Lower lobe of right lung (tissue), 2 donors: ENCODE measurements at regions not wholly inside any gene's neighbourhood (a gene's known extent, or its start where the extent isn't known, plus 50 kb on each side); places are given as distances from the start of the nearest gene placed in this dataset.

ENCODE experiments used
- ATAC-seq, 2 donors: fragments of 200-7000 bp; cut with Tn5 transposase; one replicate each; pipeline ENCODE4 v1.9.1; 2020 to 2022; ENCODE audit warnings: mild to moderate bottlenecking in 2 of 2, moderate library complexity in 2 of 2
- DNase-seq: peaks from one replicate; pipeline ENCODE4 v3.0.0-alpha.2; 2020
- H3K27ac ChIP-seq: fragments of 200-600 bp; one replicate; pipeline ENCODE4 v1.8.0; 2022
- H3K27me3 ChIP-seq: fragments of 200-600 bp; one replicate; pipeline ENCODE4 v1.8.0; 2022; ENCODE audit warnings: low read depth
- H3K36me3 ChIP-seq: fragments of 200-600 bp; one replicate; pipeline ENCODE4 v1.8.0; 2022; ENCODE audit warnings: mild to moderate bottlenecking
- H3K4me1 ChIP-seq: fragments of 200-600 bp; one replicate; pipeline ENCODE4 v1.8.0; 2022
- H3K4me3 ChIP-seq: fragments of 200-600 bp; one replicate; pipeline ENCODE4 v1.8.0; 2022; ENCODE audit warnings: mild to moderate bottlenecking
- H3K9me3 ChIP-seq: fragments of 200-600 bp; one replicate; pipeline ENCODE4 v1.8.0; 2022
- intact Hi-C: fragments of 100-400 bp; cut with DNase I; formaldehyde crosslinking; loops from one replicate; pipeline ENCODE4 v1.11.0; 2022
- TF ChIP-seq, protein P1 (sequence below): fragments of 200-600 bp; IDR thresholded peaks from one replicate; pipeline ENCODE4 v1.8.0; 2022; ENCODE audit warnings: antibody characterized with exemption, mild to moderate bottlenecking
- donor health status: DM: no; HTN: yes; CAD: no; lungs with severe emphysema.

- Histone ChIP-seq H3K4me1 (no peaks in the 10 kb centered on the region), H3K27me3 (no peaks in the 10 kb centered on the region), H3K36me3 (no peaks in the 10 kb centered on the region), H3K27ac (no peak overlapping the region), H3K9me3 (no peaks in the 10 kb centered on the region), H3K4me3 (no peak overlapping the region)
- DNase-seq: no peak
- intact Hi-C loops: no loop called here
- TF ChIP-seq, protein P1, sequence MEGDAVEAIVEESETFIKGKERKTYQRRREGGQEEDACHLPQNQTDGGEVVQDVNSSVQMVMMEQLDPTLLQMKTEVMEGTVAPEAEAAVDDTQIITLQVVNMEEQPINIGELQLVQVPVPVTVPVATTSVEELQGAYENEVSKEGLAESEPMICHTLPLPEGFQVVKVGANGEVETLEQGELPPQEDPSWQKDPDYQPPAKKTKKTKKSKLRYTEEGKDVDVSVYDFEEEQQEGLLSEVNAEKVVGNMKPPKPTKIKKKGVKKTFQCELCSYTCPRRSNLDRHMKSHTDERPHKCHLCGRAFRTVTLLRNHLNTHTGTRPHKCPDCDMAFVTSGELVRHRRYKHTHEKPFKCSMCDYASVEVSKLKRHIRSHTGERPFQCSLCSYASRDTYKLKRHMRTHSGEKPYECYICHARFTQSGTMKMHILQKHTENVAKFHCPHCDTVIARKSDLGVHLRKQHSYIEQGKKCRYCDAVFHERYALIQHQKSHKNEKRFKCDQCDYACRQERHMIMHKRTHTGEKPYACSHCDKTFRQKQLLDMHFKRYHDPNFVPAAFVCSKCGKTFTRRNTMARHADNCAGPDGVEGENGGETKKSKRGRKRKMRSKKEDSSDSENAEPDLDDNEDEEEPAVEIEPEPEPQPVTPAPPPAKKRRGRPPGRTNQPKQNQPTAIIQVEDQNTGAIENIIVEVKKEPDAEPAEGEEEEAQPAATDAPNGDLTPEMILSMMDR: no peak
- no peak for ATAC-seq
These were observed 1173.5 kb upstream of the GOT2 start for GRCh38 chr16:59907611-59908010.

DNA sequence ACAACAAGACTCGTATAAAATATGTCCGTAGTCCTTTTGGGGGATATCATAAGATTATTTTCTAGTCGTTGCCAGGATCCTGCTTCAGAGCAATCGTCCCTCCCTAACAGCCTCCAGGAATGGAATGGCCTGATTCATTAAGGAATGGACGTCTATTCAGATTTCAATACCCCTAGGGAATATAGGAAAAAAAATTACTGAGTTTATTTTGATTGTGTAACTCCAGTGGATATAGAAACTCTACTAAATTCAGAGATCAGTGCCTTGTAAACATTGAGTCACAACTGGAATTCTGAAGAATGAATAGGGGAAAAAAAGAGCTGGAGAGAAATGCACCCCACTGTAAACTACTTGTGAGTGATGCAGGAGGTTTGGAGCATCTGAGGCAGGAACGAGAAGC, 1171.5 kb upstream of the GOT2 start:
- Histone ChIP-seq H3K9me3 (no peaks in the 10 kb centered on the region), H3K27me3 (no peaks in the 10 kb centered on the region), H3K4me1 (no peaks in the 10 kb centered on the region), H3K27ac (no peak overlapping the region), H3K36me3 (no peaks in the 10 kb centered on the region), H3K4me3 (no peak overlapping the region)
- no peak for ATAC-seq
- TF ChIP-seq, protein P1: no peak
- no peak for DNase-seq
- intact Hi-C loops: no loop called here

- TF ChIP-seq, protein P1: no peak
- Histone ChIP-seq H3K4me1 (no peaks in the 10 kb centered on the region), H3K27me3 (no peaks in the 10 kb centered on the region), H3K4me3 (no peak overlapping the region), H3K27ac (no peak overlapping the region), H3K36me3 (no peaks in the 10 kb centered on the region), H3K9me3 (no peaks in the 10 kb centered on the region)
- DNase-seq (no peak), ATAC-seq (no peak)
- intact Hi-C loops: no loop called here
These were observed 1171.0 kb upstream of the GOT2 start for GRCh38 chr16:59905131-59905530.

- Histone ChIP-seq H3K27me3 (no peaks in the 10 kb centered on the region), H3K27ac (no peak overlapping the region), H3K9me3 (no peaks in the 10 kb centered on the region), H3K4me1 (no peaks in the 10 kb centered on the region), H3K36me3 (no peaks in the 10 kb centered on the region), H3K4me3 (no peak overlapping the region)
- ATAC-seq (no peak), DNase-seq (no peak)
- intact Hi-C loops: no loop called here
- TF ChIP-seq, protein P1: no peak
These were observed 1165.8 kb upstream of the GOT2 start for GRCh38 chr16:59899940-59900339.

GRCh38 chr16:59892376-59892775, 1158.3 kb upstream of the GOT2 start:
- ATAC-seq (no peak), DNase-seq (no peak)
- TF ChIP-seq, protein P1: no peak
- Histone ChIP-seq H3K27ac (no peak overlapping the region), H3K36me3 (no peaks in the 10 kb centered on the region), H3K4me1 (no peaks in the 10 kb centered on the region), H3K4me3 (no peak overlapping the region), H3K27me3 (no peaks in the 10 kb centered on the region), H3K9me3 (peaks cover 3% of the 10 kb centered on the region)
- intact Hi-C loops: no loop called here

DNA sequence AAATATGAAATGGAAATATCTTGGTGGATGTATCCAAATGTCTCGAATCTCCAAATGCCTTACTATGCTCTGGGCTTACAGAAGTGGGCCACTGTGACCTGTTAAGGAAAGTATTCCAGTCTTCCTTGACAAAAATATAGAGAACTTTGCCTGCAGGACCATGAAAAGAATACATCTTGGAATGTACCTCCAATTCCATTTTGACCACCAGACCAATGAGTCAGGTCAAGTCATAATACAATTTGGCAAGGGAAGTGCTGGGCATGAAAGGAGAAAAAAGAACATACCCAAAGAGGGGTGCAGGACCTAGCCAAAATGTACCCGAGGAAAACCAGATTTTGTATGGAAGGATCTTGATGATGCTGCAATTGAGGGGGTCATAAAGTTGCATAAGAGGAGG, 1153.7 kb upstream of the GOT2 start:
- Histone ChIP-seq H3K4me1 (no peaks in the 10 kb centered on the region), H3K36me3 (no peaks in the 10 kb centered on the region), H3K27ac (no peak overlapping the region), H3K4me3 (no peak overlapping the region), H3K27me3 (no peaks in the 10 kb centered on the region), H3K9me3 (peaks cover 3% of the 10 kb centered on the region)
- TF ChIP-seq, protein P1: no peak
- ATAC-seq (no peak), DNase-seq (no peak)
- intact Hi-C loops: no loop called here
